K562 (cell line): ENCODE measurements at regions not wholly inside any gene's neighbourhood (a gene's known extent, or its start where the extent isn't known, plus 50 kb on each side); places are given as distances from the start of the nearest gene placed in this dataset.

Source experiments
- ATAC-seq: fragments of 200-7000 bp; cut with Tn5 transposase; 3 replicates; pipeline ENCODE4 v1.9.1; 2020; ENCODE audit warnings: moderate library complexity
- BruUV-seq: library from RNA; stranded (reverse); fragments of 400-500 nt; replicated peaks from 2 replicates; lab custom pipeline; 2021; lab: Mats Ljungman, UMichigan
- CTCF ChIA-PET: fragments of 300-600 bp; formaldehyde crosslinking; extraction: SDS; loops from one replicate; lab custom pipeline; 2021; ENCODE audit warnings: low intra/inter-chr PET ratio; lab: Yijun Ruan, JAX
- POLR2A ChIA-PET: fragments of 300-600, 350-650 bp; sonication (Branson Sonifier 250); formaldehyde crosslinking; extraction: SDS; loops from one replicate; lab custom pipeline; 2021; ENCODE audit warnings: antibody characterized with exemption, inconsistent platforms; lab: Yijun Ruan, JAX
- DNase-seq, 4 experiments: peaks; one replicate each; pipeline versions ENCODE4 v3.0.0 to v3.0.0-alpha.2; 2011 to 2018; ENCODE audit warnings: low spot score in 3 of 4, mixed read lengths in 3 of 4; ENCODE audit errors: extremely low read depth in 1 of 4
- FAIRE-seq: peaks from 2 replicates; lab custom pipeline; 2011; peaks lifted over from hg19 to GRCh38; lab: Jason Lieb, UNC
- H2AFZ ChIP-seq: 2 replicates; pipeline ENCODE4 v1.6.0; 2011; ENCODE audit warnings: low read depth, low read length, control low read depth, inconsistent platforms
- H3K27ac ChIP-seq: fragments of 200-600 bp; 3 replicates; pipeline ENCODE4 v1.8.0; 2011; ENCODE audit warnings: low read depth, mild to moderate bottlenecking, control low read depth, inconsistent platforms, low read length, moderate library complexity, mixed read lengths; ENCODE audit errors: extremely low read depth
- H3K27me3 ChIP-seq, 2 experiments: fragments of 300-600 bp in 1 of 2; 2 replicates in 1 of 2; 3 replicates in 1 of 2; pipeline versions ENCODE4 v1.6.0 to v1.8.0; 2011; ENCODE audit warnings: inconsistent platforms in 2 of 2, low read length in 2 of 2, mild to moderate bottlenecking in 1 of 2, mixed read lengths in 1 of 2, moderate library complexity in 1 of 2; ENCODE audit not compliant: control insufficient read depth in 2 of 2, insufficient read depth in 2 of 2
- H3K36me3 ChIP-seq: fragments of 300-600 bp; 3 replicates; pipeline ENCODE4 v1.8.0; 2011; ENCODE audit warnings: mild to moderate bottlenecking, low read length, inconsistent platforms; ENCODE audit not compliant: control insufficient read depth, insufficient read depth
- H3K4me1 ChIP-seq, 2 experiments: fragments of 200-600 bp in 1 of 2; replicated peaks in 1 of 2; 2 replicates in 1 of 2; 3 replicates in 1 of 2; pipeline versions ENCODE4 v1.5.1 to v1.8.0; 2011; ENCODE audit warnings: inconsistent platforms in 2 of 2, low read length in 2 of 2, mild to moderate bottlenecking in 1 of 2, mixed read lengths in 1 of 2, moderate library complexity in 1 of 2; ENCODE audit not compliant: control insufficient read depth in 2 of 2, insufficient read depth in 2 of 2
- H3K4me2 ChIP-seq: 2 replicates; pipeline ENCODE4 v1.6.1; 2011; ENCODE audit warnings: low read length, control low read depth, inconsistent platforms, mixed read lengths; ENCODE audit not compliant: insufficient read depth
- H3K4me3 ChIP-seq: fragments of 200-600 bp; sonication (generic), shearing (Covaris generic); 2 replicates; pipeline ENCODE4 v1.5.1; 2016; ENCODE audit warnings: control low read depth, inconsistent platforms
- H3K79me2 ChIP-seq: fragments of 200-600 bp; 3 replicates; pipeline ENCODE4 v1.8.0; 2011; ENCODE audit warnings: low read length, inconsistent platforms; ENCODE audit not compliant: control insufficient read depth, insufficient read depth
- H3K9ac ChIP-seq, 2 experiments: 2 replicates each; pipeline versions ENCODE4 v1.6.0 to v1.6.1; 2011; ENCODE audit warnings: low read depth in 2 of 2, low read length in 2 of 2, control low read depth in 1 of 2, inconsistent platforms in 1 of 2, mild to moderate bottlenecking in 1 of 2, mixed read lengths in 1 of 2; ENCODE audit not compliant: insufficient read depth in 1 of 2
- H3K9me1 ChIP-seq: one replicate; pipeline ENCODE4 v1.6.0; 2011; ENCODE audit warnings: inconsistent platforms, mild to moderate bottlenecking, low read length, moderate library complexity; ENCODE audit not compliant: control insufficient read depth, insufficient read depth
- H3K9me3 ChIP-seq: replicated peaks from 2 replicates; pipeline ENCODE4 v1.5.1; 2011; ENCODE audit warnings: low read depth, low read length, inconsistent platforms; ENCODE audit not compliant: control insufficient read depth, insufficient read depth
- H4K20me1 ChIP-seq: replicated peaks from 2 replicates; pipeline ENCODE4 v1.6.1; 2011; ENCODE audit warnings: low read length, inconsistent platforms, mixed read lengths; ENCODE audit not compliant: control insufficient read depth, insufficient read depth
- HMG20B ChIP-seq: fragments of 250-450 bp; sonication (Bioruptor Pico); IDR thresholded peaks from 2 replicates; pipeline ENCODE4 v1.5.0; 2021; ENCODE audit warnings: mild to moderate bottlenecking
- PTRF ChIP-seq: fragments of 450-650 bp; IDR thresholded peaks from 2 replicates; pipeline ENCODE4 v1.6.1; 2016; ENCODE audit warnings: mild to moderate bottlenecking, missing genetic modification characterization, missing compliant biosample characterization
- TRIM24 ChIP-seq, 2 experiments: fragments of 450-650 bp; IDR thresholded peaks; 2 replicates each; pipeline ENCODE4 v1.6.1; 2016
- ZBTB17 ChIP-seq: fragments of 450-650 bp; formaldehyde crosslinking; IDR thresholded peaks from 2 replicates; pipeline ENCODE4 v1.4.0; 2020; ENCODE audit warnings: mild to moderate bottlenecking
- ZNF175 ChIP-seq: fragments of 200-800 bp; sonication (Bioruptor generic); IDR thresholded peaks from 2 replicates; pipeline ENCODE4 v1.6.1; 2016; ENCODE audit warnings: low read depth, mild to moderate bottlenecking, missing genetic modification characterization, missing compliant biosample characterization
- whole genome bisulfite sequencing: fragments of 100-300 bp; shearing (Covaris generic); methylation state at CpG from one replicate; pipeline ENCODE4 v1.1.6; 2016; ENCODE audit warnings: low coverage, mixed read lengths; ENCODE audit not compliant: insufficient coverage; ENCODE audit errors: missing lambda C conversion rate; 5-methylcytosine and 5-hydroxymethylcytosine counted together
- in situ Hi-C: fragments of 300-500 bp; cut with MboI; formaldehyde crosslinking; loops from 4 replicates; pipeline ENCODE4 v1.15.0; 2018; ENCODE audit warnings: inconsistent platforms, mixed read lengths
- intact Hi-C: fragments of 100-400 bp; cut with micrococcal nuclease; formaldehyde crosslinking; loops from 2 replicates; pipeline ENCODE4 v1.14.2; 2022
- TF ChIP-seq, protein P1 (sequence below): sonication (generic); IDR thresholded peaks from 2 replicates; pipeline ENCODE4 v1.6.1; 2016
- TF ChIP-seq, protein P2 (sequence below): fragments of 250-450 bp; sonication (Bioruptor Pico); IDR thresholded peaks from 2 replicates; pipeline ENCODE4 v1.5.0; 2021

DNA sequence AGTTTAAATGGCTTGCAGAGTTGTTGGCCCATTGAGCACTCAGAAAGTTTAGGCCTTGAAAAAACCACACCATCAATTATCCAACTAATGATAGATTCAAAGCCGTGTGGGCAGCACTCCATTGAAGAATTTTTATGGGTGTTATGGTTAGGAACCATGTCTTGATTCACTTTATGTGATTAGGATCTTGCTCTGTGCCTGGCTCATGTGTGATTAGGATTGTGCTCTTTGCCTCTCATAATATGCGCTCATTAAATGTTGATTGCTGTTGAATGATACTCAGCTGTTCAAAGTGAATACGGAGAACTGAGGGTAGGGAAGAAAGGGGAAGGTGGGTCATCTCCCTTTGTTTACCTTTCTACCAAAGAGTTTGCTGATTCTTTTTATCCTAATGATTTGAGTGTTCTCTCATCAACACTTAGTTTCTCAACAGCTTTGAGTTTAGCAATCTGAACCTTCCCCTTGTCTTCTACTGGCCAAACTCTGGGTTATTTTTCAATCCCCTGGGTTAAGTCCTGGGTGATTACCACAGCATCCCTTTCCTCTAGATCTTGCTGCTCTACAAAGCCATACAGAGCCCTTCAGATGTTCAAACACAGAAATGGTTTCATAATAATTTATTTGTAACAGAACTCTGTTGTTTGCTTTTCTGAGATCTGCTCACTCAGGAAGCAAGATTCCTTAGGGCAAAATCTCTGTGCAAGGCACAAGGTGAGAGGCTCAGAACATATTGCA is 668.8 kb upstream of the RGMB start:
- in situ Hi-C loops: no loop called here
- H3K4me3 ChIP-seq: no peak overlapping the region
- FAIRE-seq (no peak), ATAC-seq (no peak), DNase-seq (no peak)
- CTCF ChIA-PET: no interaction called here
- BruUV-seq: no TSS peak
- H4K20me1 ChIP-seq: no peaks in the 10 kb centered on the region
- H3K79me2 ChIP-seq: no peaks in the 10 kb centered on the region
- WGBS: 0% methylated on average over 3 of the region's 3 CpGs
- no peaks in the 10 kb centered on the region; the same call in none of the 2 replicates for H3K9me3 ChIP-seq
- H3K36me3 ChIP-seq: no peaks in the 10 kb centered on the region
- intact Hi-C loops: no loop called here
- no peak overlapping the region for H3K9ac ChIP-seq
- H3K9me1 ChIP-seq: no peaks in the 10 kb centered on the region
- TF ChIP-seq, protein P1, sequence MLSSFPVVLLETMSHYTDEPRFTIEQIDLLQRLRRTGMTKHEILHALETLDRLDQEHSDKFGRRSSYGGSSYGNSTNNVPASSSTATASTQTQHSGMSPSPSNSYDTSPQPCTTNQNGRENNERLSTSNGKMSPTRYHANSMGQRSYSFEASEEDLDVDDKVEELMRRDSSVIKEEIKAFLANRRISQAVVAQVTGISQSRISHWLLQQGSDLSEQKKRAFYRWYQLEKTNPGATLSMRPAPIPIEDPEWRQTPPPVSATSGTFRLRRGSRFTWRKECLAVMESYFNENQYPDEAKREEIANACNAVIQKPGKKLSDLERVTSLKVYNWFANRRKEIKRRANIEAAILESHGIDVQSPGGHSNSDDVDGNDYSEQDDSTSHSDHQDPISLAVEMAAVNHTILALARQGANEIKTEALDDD: no peak
- no peak for TF ChIP-seq PTRF (tag)
- TF ChIP-seq ZNF175: no peak
- TF ChIP-seq ZBTB17 (CRISPR knock-in tag): no peak
- TF ChIP-seq, protein P2, sequence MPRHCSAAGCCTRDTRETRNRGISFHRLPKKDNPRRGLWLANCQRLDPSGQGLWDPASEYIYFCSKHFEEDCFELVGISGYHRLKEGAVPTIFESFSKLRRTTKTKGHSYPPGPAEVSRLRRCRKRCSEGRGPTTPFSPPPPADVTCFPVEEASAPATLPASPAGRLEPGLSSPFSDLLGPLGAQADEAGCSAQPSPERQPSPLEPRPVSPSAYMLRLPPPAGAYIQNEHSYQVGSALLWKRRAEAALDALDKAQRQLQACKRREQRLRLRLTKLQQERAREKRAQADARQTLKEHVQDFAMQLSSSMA: no peak
- TF ChIP-seq HMG20B (CRISPR knock-in tag): no peak
- no peak for TF ChIP-seq TRIM24 (IDR thresholded peaks at IDR 0.05)
- TF ChIP-seq, all 486 proteins: peak for 0
- Histone ChIP-seq H2AFZ (no peak overlapping the region), H3K4me2 (no peak overlapping the region), H3K4me1 (no peaks in the 10 kb centered on the region), H3K27me3 (no peaks in the 10 kb centered on the region), H3K27ac (no peak overlapping the region)
- POLR2A ChIA-PET: interaction anchor here (0.6 kb wide), 1 partner anchor 18 kb away, joined by 4 read pairs; no protein-coding TSS in a partner anchor
